ENCODE measurements at regions not wholly inside any gene's neighbourhood (a gene's known extent, or its start where the extent isn't known, plus 50 kb on each side); places are given as distances from the start of the nearest gene placed in this dataset.

GRCh38 chr12:93322784-93323183 is 54.9 kb upstream of the NUDT4 start:
- DNase-seq (no peak), ATAC-seq (no peak)
- no peaks in the 10 kb centered on the region for H3K36me3 Mint-ChIP-seq (ENCODE audit: low read depth)
- no peaks in the 10 kb centered on the region for H3K9me3 ChIP-seq (ENCODE audit: control insufficient read depth, low read length, poor library complexity, severe bottlenecking)
- no peak overlapping the region for H3K4me3 Mint-ChIP-seq
- H3K4me1 Mint-ChIP-seq = no peaks in the 10 kb centered on the region
- no peak overlapping the region for H3K27ac Mint-ChIP-seq
- H3K27me3 Mint-ChIP-seq = peaks cover 7% of the 10 kb centered on the region

- DNase-seq (no peak), ATAC-seq (no peak)
- H3K9me3 ChIP-seq (ENCODE audit: control insufficient read depth, low read length, poor library complexity, severe bottlenecking) = no peaks in the 10 kb centered on the region
- Mint-ChIP-seq H3K36me3 (ENCODE audit: low read depth) (no peaks in the 10 kb centered on the region), H3K27ac (no peak overlapping the region), H3K27me3 (peaks cover 7% of the 10 kb centered on the region), H3K4me1 (no peaks in the 10 kb centered on the region), H3K4me3 (no peak overlapping the region)
Observed at GRCh38 chr12:93323625-93324329, 53.9 kb upstream of the NUDT4 start.

- no peak overlapping the region for H3K27ac Mint-ChIP-seq
- no peak for ATAC-seq
Observed at GRCh38 chr12:93325855-93326254, 51.9 kb upstream of the NUDT4 start.

More at GRCh38 chr12:93325855-93326254, 51.9 kb upstream of the NUDT4 start:
- Mint-ChIP-seq H3K36me3 (ENCODE audit: low read depth) (no peaks in the 10 kb centered on the region), H3K4me3 (no peak overlapping the region), H3K4me1 (no peaks in the 10 kb centered on the region), H3K27me3 (no peaks in the 10 kb centered on the region)
- no peaks in the 10 kb centered on the region for H3K9me3 ChIP-seq (ENCODE audit: control insufficient read depth, low read length, poor library complexity, severe bottlenecking)
- no peak for DNase-seq
